OCI-LY3 (cell line): ENCODE measurements at regions not wholly inside any gene's neighbourhood (a gene's known extent, or its start where the extent isn't known, plus 50 kb on each side); places are given as distances from the start of the nearest gene placed in this dataset.

Experiments
- CTCF ChIP-seq: fragments of 200-600, 300-600 bp; sonication (generic); IDR thresholded peaks from 2 replicates; pipeline ENCODE4 v1.5.1; 2014; ENCODE audit warnings: antibody characterized with exemption, low read length, low read depth
- EZH2phosphoT487 ChIP-seq: fragments of 200-600 bp; shearing (Covaris generic); IDR thresholded peaks from 2 replicates; pipeline ENCODE4 v1.6.1; 2018; ENCODE audit warnings: antibody characterized with exemption, mixed run types, low read depth

GRCh38 chr1:111025109-111025508, 61.4 kb upstream of the LRIF1 start:
- TF ChIP-seq CTCF = no peak
- no peak for TF ChIP-seq EZH2phosphoT487
